IMR-90 (cell line): ENCODE measurements at regions not wholly inside any gene's neighbourhood (a gene's known extent, or its start where the extent isn't known, plus 50 kb on each side); places are given as distances from the start of the nearest gene placed in this dataset.

Source experiments
- ATAC-seq: fragments of 200-7000 bp; cut with Tn5 transposase; 2 replicates; pipeline ENCODE4 v1.9.1; 2020; ENCODE audit warnings: low read depth, mild to moderate bottlenecking, moderate library complexity
- BruUV-seq: library from RNA; stranded (reverse); fragments of 400-500 nt; replicated peaks from 2 replicates; lab custom pipeline; 2021; lab: Mats Ljungman, UMichigan
- CTCF ChIA-PET: fragments of 300-600 bp; formaldehyde crosslinking; extraction: SDS; loops from one replicate; lab custom pipeline; 2021; ENCODE audit warnings: antibody characterized with exemption; lab: Yijun Ruan, JAX
- POLR2A ChIA-PET: fragments of 300-600 bp; sonication (Branson Sonifier 250); formaldehyde crosslinking; loops from one replicate; lab custom pipeline; 2022; ENCODE audit warnings: antibody characterized with exemption; ENCODE audit not compliant: unreplicated experiment; lab: Charles Lee
- DNase-seq: peaks from one replicate; pipeline ENCODE4 v3.0.0; 2013
- H2AFZ ChIP-seq: replicated peaks from 2 replicates; pipeline ENCODE3; 2013; ENCODE audit warnings: low read length, mild to moderate bottlenecking; ENCODE audit not compliant: poor library complexity
- H2AK5ac ChIP-seq: 2 replicates; pipeline ENCODE4 v1.6.1; 2013; ENCODE audit warnings: low read depth, low read length, inconsistent platforms
- H2AK9ac ChIP-seq: replicated peaks from 2 replicates; pipeline ENCODE3; 2013; ENCODE audit warnings: mild to moderate bottlenecking, low read depth, low read length, moderate library complexity; ENCODE audit not compliant: poor library complexity
- H2BK120ac ChIP-seq: 2 replicates; pipeline ENCODE4 v1.6.1; 2013; ENCODE audit warnings: low read depth, low read length, inconsistent platforms
- H2BK15ac ChIP-seq: 3 replicates; pipeline ENCODE4 v1.6.1; 2013; ENCODE audit warnings: low read depth, low read length, inconsistent platforms
- H2BK20ac ChIP-seq: 2 replicates; pipeline ENCODE4 v1.6.1; 2013; ENCODE audit warnings: low read depth, mild to moderate bottlenecking, inconsistent platforms, low read length, moderate library complexity
- H2BK5ac ChIP-seq: 2 replicates; pipeline ENCODE4 v1.6.1; 2013; ENCODE audit warnings: mild to moderate bottlenecking, low read depth, low read length, inconsistent platforms; ENCODE audit not compliant: poor library complexity, severe bottlenecking
- H3K14ac ChIP-seq: replicated peaks from 2 replicates; pipeline ENCODE4 v1.6.1; 2013; ENCODE audit warnings: low read depth, low read length, inconsistent platforms
- H3K18ac ChIP-seq: 2 replicates; pipeline ENCODE4 v1.6.1; 2013; ENCODE audit warnings: low read depth, low read length, control low read depth
- H3K23ac ChIP-seq: 2 replicates; pipeline ENCODE4 v1.6.1; 2013; ENCODE audit warnings: low read depth, low read length, inconsistent platforms
- H3K27ac ChIP-seq: 2 replicates; pipeline ENCODE4 v1.5.1; 2013; ENCODE audit warnings: mild to moderate bottlenecking, control low read depth, low read length; ENCODE audit not compliant: insufficient read depth
- H3K27me3 ChIP-seq: 2 replicates; pipeline ENCODE4 v1.6.1; 2013; ENCODE audit warnings: low read length; ENCODE audit not compliant: control insufficient read depth, insufficient read depth
- H3K36me3 ChIP-seq: 2 replicates; pipeline ENCODE4 v1.6.1; 2013; ENCODE audit warnings: low read length, mixed read lengths; ENCODE audit not compliant: control insufficient read depth, insufficient read depth
- H3K4ac ChIP-seq: 2 replicates; pipeline ENCODE4 v1.6.1; 2013; ENCODE audit warnings: low read depth, low read length, inconsistent platforms
- H3K4me1 ChIP-seq: 2 replicates; pipeline ENCODE4 v1.6.1; 2013; ENCODE audit warnings: low read length, mixed read lengths; ENCODE audit not compliant: control insufficient read depth, insufficient read depth
- H3K4me2 ChIP-seq: 2 replicates; pipeline ENCODE4 v1.6.1; 2013; ENCODE audit warnings: low read depth, mild to moderate bottlenecking, control low read depth, low read length, moderate library complexity
- H3K4me3 ChIP-seq: 2 replicates; pipeline ENCODE4 v1.5.1; 2013; ENCODE audit warnings: low read depth, mild to moderate bottlenecking, control low read depth, low read length, moderate library complexity; ENCODE audit not compliant: insufficient read depth
- H3K56ac ChIP-seq: 2 replicates; pipeline ENCODE4 v1.6.1; 2013; ENCODE audit warnings: low read length, inconsistent platforms; ENCODE audit not compliant: insufficient read depth; ENCODE audit errors: extremely low read depth
- H3K79me1 ChIP-seq, 2 experiments: 2 replicates each; pipeline ENCODE4 v1.6.1; 2013; ENCODE audit warnings: low read length in 2 of 2, inconsistent platforms in 1 of 2, low read depth in 1 of 2
- H3K9ac ChIP-seq: 2 replicates; pipeline ENCODE4 v1.6.1; 2013; ENCODE audit warnings: low read depth, low read length, control low read depth
- H3K9me1 ChIP-seq: 2 replicates; pipeline ENCODE4 v1.6.1; 2013; ENCODE audit warnings: low read length, inconsistent platforms; ENCODE audit not compliant: insufficient read depth
- H3K9me3 ChIP-seq: 2 replicates; pipeline ENCODE4 v1.6.1; 2013; ENCODE audit warnings: low read length; ENCODE audit not compliant: control insufficient read depth, insufficient read depth
- H4K20me1 ChIP-seq: 2 replicates; pipeline ENCODE4 v1.6.1; 2013; ENCODE audit warnings: low read length, inconsistent platforms; ENCODE audit not compliant: insufficient read depth
- H4K5ac ChIP-seq: 2 replicates; pipeline ENCODE4 v1.6.1; 2013; ENCODE audit warnings: mild to moderate bottlenecking, low read depth, low read length, control low read depth
- H4K8ac ChIP-seq, 2 experiments: 2 replicates each; pipeline ENCODE4 v1.6.1; 2013; ENCODE audit warnings: low read depth in 2 of 2, low read length in 2 of 2, control low read depth in 1 of 2, inconsistent platforms in 1 of 2
- H4K91ac ChIP-seq: 2 replicates; pipeline ENCODE4 v1.6.1; 2013; ENCODE audit warnings: low read depth, low read length, inconsistent platforms; ENCODE audit not compliant: insufficient read depth
- CHD1 ChIP-seq: IDR thresholded peaks from 2 replicates; pipeline ENCODE4 v1.6.1; 2012; ENCODE audit warnings: low read depth, low read length, improper control_type of control experiment
- CTCF ChIP-seq: conservative IDR thresholded peaks from 2 replicates; pipeline ENCODE4 v1.5.1; 2012; ENCODE audit warnings: mild to moderate bottlenecking, low read depth, low read length, improper control_type of control experiment
- ELK1 ChIP-seq: fragments of 150-350 bp; IDR thresholded peaks from 2 replicates; pipeline ENCODE4 v1.6.1; 2016; ENCODE audit warnings: low read depth, mild to moderate bottlenecking, low read length, moderate library complexity, borderline replicate concordance
- MAFK ChIP-seq: IDR thresholded peaks from 2 replicates; pipeline ENCODE4 v1.6.1; 2012; ENCODE audit warnings: low read depth, low read length, improper control_type of control experiment
- MXI1 ChIP-seq: IDR thresholded peaks from 2 replicates; pipeline ENCODE4 v1.6.1; 2012; ENCODE audit warnings: low read depth, mild to moderate bottlenecking, low read length, moderate library complexity, borderline replicate concordance
- RFX5 ChIP-seq: IDR thresholded peaks from 2 replicates; pipeline ENCODE4 v1.8.0; 2012; ENCODE audit warnings: low read depth, mild to moderate bottlenecking, low read length, moderate library complexity
- SMC3 ChIP-seq: fragments of 150-350 bp; IDR thresholded peaks from 2 replicates; pipeline ENCODE4 v1.6.1; 2016; ENCODE audit warnings: low read depth, mild to moderate bottlenecking, antibody characterized with exemption, low read length, moderate library complexity
- WGBS, 2 experiments: methylation state at CpG; one replicate each; pipeline versions ENCODE4 v1.1.5 to v1.1.7; 2013; ENCODE audit warnings: missing lambda C conversion rate in 2 of 2; ENCODE audit not compliant: insufficient read length in 1 of 2; ENCODE audit errors: extremely low coverage in 2 of 2; 5-methylcytosine and 5-hydroxymethylcytosine counted together
- dilution Hi-C: fragments of 300-500 bp; cut with HindIII; formaldehyde crosslinking; loops from one replicate; pipeline ENCODE4 v1.14.3; 2018; ENCODE audit warnings: low sequenced_read_pairs; ENCODE audit not compliant: unreplicated experiment
- in situ Hi-C: fragments of 300-500 bp; cut with MboI; formaldehyde crosslinking; loops from 3 replicates; pipeline ENCODE4 v1.14.3; 2019; ENCODE audit warnings: low sequenced_read_pairs, inconsistent platforms, mixed read lengths
- intact Hi-C: fragments of 100-400 bp; cut with micrococcal nuclease; formaldehyde crosslinking; loops from 2 replicates; pipeline ENCODE4 v1.10.0; 2022

- Histone ChIP-seq H3K9me3 (no peaks in the 10 kb centered on the region), H3K18ac (no peak overlapping the region), H3K4me2 (no peak overlapping the region), H2BK20ac (no peak overlapping the region), H4K5ac (no peak overlapping the region; the same call in 1 of the 2 replicates), H2BK120ac (peak overlapping the region; percentile 28), H2AK9ac (no peak overlapping the region), H2AFZ (no peak overlapping the region), H4K20me1 (no peaks in the 10 kb centered on the region), H4K8ac (no peak overlapping the region; a peak in 1 of 4 replicates), H2BK5ac (no peak overlapping the region), H2BK15ac (no peak overlapping the region), H3K4me3 (no peak overlapping the region), H3K27me3 (no peaks in the 10 kb centered on the region), H3K4ac (no peak overlapping the region), H3K27ac (no peak overlapping the region), H3K36me3 (no peaks in the 10 kb centered on the region), H3K14ac (no peak overlapping the region), H3K4me1 (peaks cover 1% of the 10 kb centered on the region; the same call in 1 of the 2 replicates), H2AK5ac (no peak overlapping the region), H3K9me1 (no peaks in the 10 kb centered on the region), H3K56ac (no peak overlapping the region), H4K91ac (no peak overlapping the region), H3K23ac (no peak overlapping the region), H3K79me1 (no peaks in the 10 kb centered on the region), H3K9ac (no peak overlapping the region)
- dilution Hi-C loops = no loop called here
- TF ChIP-seq CHD1 (no peak), MXI1 (no peak), SMC3 (no peak), RFX5 (no peak), CTCF (no peak), MAFK (no peak), ELK1 (no peak)
- BruUV-seq = no TSS peak
- ATAC-seq = peak; percentile 28
- ChIA-PET POLR2A (no interaction called here), CTCF (no interaction called here)
- intact Hi-C loops = no loop called here
- DNase-seq = peak; percentile 43
- WGBS, 2 experiments = 60% methylated on average over 2 of the region's 11 CpGs; no CpG with 5 or more reads in 1 of the 2 experiments
- in situ Hi-C loops = no loop called here
These were observed 103.9 kb upstream of the FAM20A start for GRCh38 chr17:68704871-68705713.
